ENCODE measurements at regions not wholly inside any gene's neighbourhood (a gene's known extent, or its start where the extent isn't known, plus 50 kb on each side); places are given as distances from the start of the nearest gene placed in this dataset.

GRCh38 chr13:58706421-58706820 is 1074.9 kb downstream of the PCDH17 start:
- WGBS (ENCODE audit: low lambda C conversion rate), result 20% methylated on average over 2 of the region's 2 CpGs
- H3F3A ChIP-seq (replicated peaks; ENCODE audit: insufficient read depth), result no peaks in the 10 kb centered on the region
- no peaks in the 10 kb centered on the region for H3K36me3 ChIP-seq (replicated peaks in 1 of 2; ENCODE audit: control insufficient read depth in 1 of 2, insufficient read depth in 2 of 2, low read length in 1 of 2)
- no peak for DNase-seq
- H3K4me2 ChIP-seq, result no peak overlapping the region
- no peaks in the 10 kb centered on the region for H3K27me3 ChIP-seq (ENCODE audit: insufficient read depth)
- no peak overlapping the region for H3K9ac ChIP-seq
- ChIA-PET CTCF (interaction anchor here (1.2 kb wide), 1 partner anchor 12 kb away, joined by 4 read pairs; no protein-coding TSS in a partner anchor), POLR2A (no interaction called here)
- H3K27ac ChIP-seq (ENCODE audit: low read depth in 2 of 2, low read length in 1 of 2), result no peak overlapping the region
- no peaks in the 10 kb centered on the region for H3K9me3 ChIP-seq
- no peaks in the 10 kb centered on the region for H3K9me2 ChIP-seq
- TF ChIP-seq ZBTB33 (IDR thresholded peaks at IDR 0.05; ENCODE audit: borderline replicate concordance, low read depth) (no peak), RFX5 (IDR thresholded peaks at IDR 0.05; ENCODE audit: low read length) (no peak), JUND (IDR thresholded peaks at IDR 0.05) (no peak), MAX (IDR thresholded peaks at IDR 0.05; ENCODE audit: low read depth) (no peak), USF1 (IDR thresholded peaks at IDR 0.05; ENCODE audit: borderline replicate concordance, low read depth) (no peak), SMC3 (IDR thresholded peaks at IDR 0.05; ENCODE audit: low read depth, low read length) (no peak), GATA2 (CRISPR knock-in tag; IDR thresholded peaks at IDR 0.05) (no peak), USF2 (IDR thresholded peaks at IDR 0.05; ENCODE audit: borderline replicate concordance, low read depth, low read length) (no peak), NFIC (IDR thresholded peaks at IDR 0.05; ENCODE audit: borderline replicate concordance) (no peak), CHD2 (IDR thresholded peaks at IDR 0.05; ENCODE audit: low read length, partially characterized antibody) (no peak), FOXM1 (IDR thresholded peaks at IDR 0.05; ENCODE audit: low read depth) (no peak), ELF1 (IDR thresholded peaks at IDR 0.05) (no peak), POLR2AphosphoS5 (IDR thresholded peaks at IDR 0.05; ENCODE audit: low read depth, low read length) (no peak), EP300 (IDR thresholded peaks at IDR 0.05; ENCODE audit: borderline replicate concordance in 1 of 2, low read depth in 1 of 2, low read length in 1 of 2) (no peak), RXRA (IDR thresholded peaks at IDR 0.05; ENCODE audit: borderline replicate concordance, low read depth) (no peak), EZH2phosphoT487 (IDR thresholded peaks at IDR 0.05; ENCODE audit: borderline replicate concordance, low read depth) (no peak), IRF3 (IDR thresholded peaks at IDR 0.05; ENCODE audit: low read depth, low read length) (no peak), SIN3A (IDR thresholded peaks at IDR 0.05; ENCODE audit: borderline replicate concordance, low read depth, low read length) (no peak)
- no peaks in the 10 kb centered on the region for H3K79me2 ChIP-seq (ENCODE audit: insufficient read depth)
- no peak overlapping the region for H3K4me3 ChIP-seq (ENCODE audit: low read depth in 2 of 2, low read length in 1 of 2)
- no peaks in the 10 kb centered on the region for H3K4me1 ChIP-seq (ENCODE audit: control insufficient read depth in 1 of 2, insufficient read depth in 2 of 2, low read depth in 1 of 2, low read length in 1 of 2)
- no peak overlapping the region for H2AFZ ChIP-seq (ENCODE audit: low read depth)
- no peaks in the 10 kb centered on the region for H4K20me1 ChIP-seq (ENCODE audit: insufficient read depth)
